Type B pancreatic cell (in vitro differentiated cells): ENCODE measurements at regions not wholly inside any gene's neighbourhood (a gene's known extent, or its start where the extent isn't known, plus 50 kb on each side); places are given as distances from the start of the nearest gene placed in this dataset.
"Not testable (repeated sequence)": the region's sequence is repeated elsewhere in the genome, so short reads cannot be mapped to it uniquely, and the experiment has no call there.

ENCODE experiments used
- DNase-seq: peaks from one replicate; pipeline ENCODE4 v3.0.0; 2021; ENCODE audit warnings: mixed read lengths; ENCODE audit not compliant: unreplicated experiment; ENCODE audit errors: extremely low spot score
- H3K27ac Mint-ChIP-seq: 2 replicates; pipeline ENCODE4 v1.8.0; 2021; ENCODE audit warnings: mild to moderate bottlenecking, mixed read lengths
- H3K27me3 Mint-ChIP-seq: 2 replicates; pipeline ENCODE4 v1.8.0; 2021; ENCODE audit warnings: mixed read lengths
- H3K36me3 Mint-ChIP-seq: 2 replicates; pipeline ENCODE4 v1.8.0; 2021; ENCODE audit warnings: mixed read lengths
- H3K4me1 Mint-ChIP-seq: one replicate; pipeline ENCODE4 v1.8.0; 2021; ENCODE audit warnings: mixed read lengths; ENCODE audit not compliant: unreplicated experiment
- H3K4me3 Mint-ChIP-seq: 2 replicates; pipeline ENCODE4 v1.8.0; 2021; ENCODE audit warnings: mild to moderate bottlenecking, mixed read lengths
- H3K9me3 Mint-ChIP-seq: 2 replicates; pipeline ENCODE4 v1.8.0; 2021; ENCODE audit warnings: mixed read lengths
- TF ChIP-seq, protein P1 (sequence below): fragments of 200-600 bp; sonication (generic); conservative IDR thresholded peaks from 2 replicates; pipeline ENCODE4 v1.5.0; 2021; ENCODE audit warnings: antibody characterized with exemption, mild to moderate bottlenecking

DNA sequence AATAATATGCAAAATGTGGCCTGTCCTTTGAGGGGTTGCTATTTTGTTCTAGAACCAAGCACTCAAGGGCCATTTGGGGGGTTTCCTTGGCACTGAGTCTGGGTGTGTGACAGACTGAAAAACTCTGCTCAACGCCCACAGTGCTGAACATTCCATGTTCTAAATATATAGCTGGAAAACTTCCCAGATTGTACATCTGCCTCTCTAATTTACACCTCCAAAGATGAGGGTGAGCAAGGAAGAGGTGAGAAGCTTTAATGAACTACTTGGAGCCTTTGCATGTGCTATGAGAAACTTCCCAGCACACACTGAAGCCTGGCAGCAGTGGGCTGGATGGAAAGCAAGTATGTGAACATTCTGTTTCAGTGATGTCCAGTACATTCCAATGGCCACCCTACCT is 296.7 kb upstream of the KCNH7 start:
- H3K4me1 Mint-ChIP-seq = no peaks in the 10 kb centered on the region
- H3K9me3 Mint-ChIP-seq = no peaks in the 10 kb centered on the region
- H3K27me3 Mint-ChIP-seq = no peaks in the 10 kb centered on the region
- no peak overlapping the region for H3K27ac Mint-ChIP-seq
- TF ChIP-seq, protein P1, sequence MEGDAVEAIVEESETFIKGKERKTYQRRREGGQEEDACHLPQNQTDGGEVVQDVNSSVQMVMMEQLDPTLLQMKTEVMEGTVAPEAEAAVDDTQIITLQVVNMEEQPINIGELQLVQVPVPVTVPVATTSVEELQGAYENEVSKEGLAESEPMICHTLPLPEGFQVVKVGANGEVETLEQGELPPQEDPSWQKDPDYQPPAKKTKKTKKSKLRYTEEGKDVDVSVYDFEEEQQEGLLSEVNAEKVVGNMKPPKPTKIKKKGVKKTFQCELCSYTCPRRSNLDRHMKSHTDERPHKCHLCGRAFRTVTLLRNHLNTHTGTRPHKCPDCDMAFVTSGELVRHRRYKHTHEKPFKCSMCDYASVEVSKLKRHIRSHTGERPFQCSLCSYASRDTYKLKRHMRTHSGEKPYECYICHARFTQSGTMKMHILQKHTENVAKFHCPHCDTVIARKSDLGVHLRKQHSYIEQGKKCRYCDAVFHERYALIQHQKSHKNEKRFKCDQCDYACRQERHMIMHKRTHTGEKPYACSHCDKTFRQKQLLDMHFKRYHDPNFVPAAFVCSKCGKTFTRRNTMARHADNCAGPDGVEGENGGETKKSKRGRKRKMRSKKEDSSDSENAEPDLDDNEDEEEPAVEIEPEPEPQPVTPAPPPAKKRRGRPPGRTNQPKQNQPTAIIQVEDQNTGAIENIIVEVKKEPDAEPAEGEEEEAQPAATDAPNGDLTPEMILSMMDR = no peak
- H3K36me3 Mint-ChIP-seq = no peaks in the 10 kb centered on the region
- no peak for DNase-seq
- H3K4me3 Mint-ChIP-seq = no peak overlapping the region

- H3K9me3 Mint-ChIP-seq = no peaks in the 10 kb centered on the region
These were observed 295.0 kb upstream of the KCNH7 start for GRCh38 chr2:163133602-163134001.

DNA sequence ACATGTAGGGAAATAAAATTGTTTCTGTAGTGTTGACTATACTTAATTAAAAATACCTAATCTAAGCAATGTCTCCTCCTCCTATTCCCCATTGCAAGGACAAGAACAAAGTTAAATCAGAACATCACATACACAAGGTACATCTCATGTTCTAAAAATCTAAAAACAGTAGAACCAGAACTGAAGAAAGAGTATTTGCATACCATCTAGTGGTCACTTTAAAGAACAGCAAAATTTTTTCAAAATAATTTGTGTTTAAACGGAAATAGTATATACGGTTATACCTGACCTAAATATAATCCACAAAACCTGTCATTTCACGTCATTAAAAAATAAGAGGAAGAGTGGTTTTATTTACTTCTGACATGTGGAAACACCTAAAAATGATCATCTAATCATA is 294.3 kb upstream of the KCNH7 start:
- TF ChIP-seq, protein P1 = peak; percentile 82

More at GRCh38 chr2:163133602-163134001, 295.0 kb upstream of the KCNH7 start:
- Mint-ChIP-seq H3K4me3 (no peak overlapping the region), H3K4me1 (no peaks in the 10 kb centered on the region), H3K36me3 (no peaks in the 10 kb centered on the region), H3K27me3 (no peaks in the 10 kb centered on the region), H3K27ac (no peak overlapping the region)
- DNase-seq = no peak
- TF ChIP-seq, protein P1 = no peak

GRCh38 chr2:163132207-163132606 is 293.6 kb upstream of the KCNH7 start:
- H3K36me3 Mint-ChIP-seq, H3K9me3 Mint-ChIP-seq, H3K27ac Mint-ChIP-seq, H3K4me1 Mint-ChIP-seq, H3K27me3 Mint-ChIP-seq, DNase-seq, H3K4me3 Mint-ChIP-seq: not testable (repeated sequence)

More for the DNA sequence above, 294.3 kb upstream of the KCNH7 start:
- Mint-ChIP-seq H3K27ac (no peak overlapping the region), H3K4me3 (no peak overlapping the region), H3K27me3 (no peaks in the 10 kb centered on the region), H3K9me3 (no peaks in the 10 kb centered on the region), H3K4me1 (no peaks in the 10 kb centered on the region), H3K36me3 (no peaks in the 10 kb centered on the region)
- DNase-seq = no peak

- DNase-seq = no peak
- H3K4me1 Mint-ChIP-seq = no peaks in the 10 kb centered on the region
- H3K4me3 Mint-ChIP-seq = no peak overlapping the region
- TF ChIP-seq, protein P1 = no peak
- no peaks in the 10 kb centered on the region for H3K36me3 Mint-ChIP-seq
- no peaks in the 10 kb centered on the region for H3K9me3 Mint-ChIP-seq
- H3K27me3 Mint-ChIP-seq = no peaks in the 10 kb centered on the region
- no peak overlapping the region for H3K27ac Mint-ChIP-seq
These were observed 285.0 kb upstream of the KCNH7 start for GRCh38 chr2:163123526-163123925.

DNA sequence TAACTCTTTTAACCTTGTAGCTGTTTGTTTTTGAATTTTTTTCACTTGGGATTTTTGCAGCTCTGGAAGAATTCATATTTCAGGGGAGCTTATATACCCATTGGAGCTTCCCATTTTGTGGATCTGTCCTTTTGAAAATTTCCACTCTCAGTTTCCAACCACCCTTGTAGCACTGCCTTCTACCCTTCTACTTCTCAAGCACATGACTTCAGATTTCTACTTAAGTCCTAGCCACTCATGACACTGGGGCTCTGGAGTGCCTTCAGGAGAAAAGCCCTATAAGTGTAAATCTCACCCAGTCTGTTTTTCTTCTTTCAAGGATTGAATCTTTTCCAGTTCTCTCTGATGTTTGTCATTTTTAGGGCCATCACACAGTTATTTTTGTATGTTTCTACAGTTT is 283.7 kb upstream of the KCNH7 start:
- H3K27ac Mint-ChIP-seq = no peak overlapping the region
- no peak for DNase-seq
- TF ChIP-seq, protein P1 = no peak
- no peaks in the 10 kb centered on the region for H3K27me3 Mint-ChIP-seq
- no peak overlapping the region for H3K4me3 Mint-ChIP-seq
- no peaks in the 10 kb centered on the region for H3K4me1 Mint-ChIP-seq
- H3K36me3 Mint-ChIP-seq = no peaks in the 10 kb centered on the region
- H3K9me3 Mint-ChIP-seq = no peaks in the 10 kb centered on the region
